Subcutaneous abdominal adipose tissue (tissue), 5 donors: ENCODE measurements at regions not wholly inside any gene's neighbourhood (a gene's known extent, or its start where the extent isn't known, plus 50 kb on each side); places are given as distances from the start of the nearest gene placed in this dataset.

Experiments used
- H3K27ac ChIP-seq: one replicate; pipeline ENCODE4 v1.7.0; 2013; ENCODE audit warnings: low read depth, mild to moderate bottlenecking, inconsistent platforms, low read length, moderate library complexity
- H3K27me3 ChIP-seq, 5 donors: one replicate each; pipeline ENCODE4 v1.7.0; 2013; ENCODE audit warnings: low read length in 5 of 5, inconsistent platforms in 1 of 5; ENCODE audit not compliant: control insufficient read depth in 5 of 5, insufficient read depth in 4 of 5
- H3K36me3 ChIP-seq, 5 donors: one replicate each; pipeline ENCODE4 v1.7.0; 2013; ENCODE audit warnings: low read length in 5 of 5; ENCODE audit not compliant: control insufficient read depth in 5 of 5, insufficient read depth in 5 of 5
- H3K4me1 ChIP-seq, 5 donors: one replicate each; pipeline ENCODE4 v1.7.0; 2013; ENCODE audit warnings: low read length in 5 of 5, mild to moderate bottlenecking in 3 of 5, moderate library complexity in 1 of 5; ENCODE audit not compliant: control insufficient read depth in 5 of 5, insufficient read depth in 5 of 5
- H3K4me3 ChIP-seq, 5 donors: one replicate each; pipeline ENCODE4 v1.7.0; 2013; ENCODE audit warnings: low read length in 5 of 5, low read depth in 1 of 5
- H3K9ac ChIP-seq, 5 donors: one replicate each; pipeline ENCODE4 v1.7.0; 2013; ENCODE audit warnings: low read length in 5 of 5, mild to moderate bottlenecking in 4 of 5, moderate library complexity in 3 of 5
- H3K9me3 ChIP-seq, 5 donors: one replicate each; pipeline ENCODE4 v1.7.0; 2013; ENCODE audit warnings: low read length in 5 of 5; ENCODE audit not compliant: control insufficient read depth in 5 of 5
- donor health status: healthy.
- donor health status: healthy.
- donor health status: healthy.
- donor health status: healthy.
- donor health status: healthy.

DNA sequence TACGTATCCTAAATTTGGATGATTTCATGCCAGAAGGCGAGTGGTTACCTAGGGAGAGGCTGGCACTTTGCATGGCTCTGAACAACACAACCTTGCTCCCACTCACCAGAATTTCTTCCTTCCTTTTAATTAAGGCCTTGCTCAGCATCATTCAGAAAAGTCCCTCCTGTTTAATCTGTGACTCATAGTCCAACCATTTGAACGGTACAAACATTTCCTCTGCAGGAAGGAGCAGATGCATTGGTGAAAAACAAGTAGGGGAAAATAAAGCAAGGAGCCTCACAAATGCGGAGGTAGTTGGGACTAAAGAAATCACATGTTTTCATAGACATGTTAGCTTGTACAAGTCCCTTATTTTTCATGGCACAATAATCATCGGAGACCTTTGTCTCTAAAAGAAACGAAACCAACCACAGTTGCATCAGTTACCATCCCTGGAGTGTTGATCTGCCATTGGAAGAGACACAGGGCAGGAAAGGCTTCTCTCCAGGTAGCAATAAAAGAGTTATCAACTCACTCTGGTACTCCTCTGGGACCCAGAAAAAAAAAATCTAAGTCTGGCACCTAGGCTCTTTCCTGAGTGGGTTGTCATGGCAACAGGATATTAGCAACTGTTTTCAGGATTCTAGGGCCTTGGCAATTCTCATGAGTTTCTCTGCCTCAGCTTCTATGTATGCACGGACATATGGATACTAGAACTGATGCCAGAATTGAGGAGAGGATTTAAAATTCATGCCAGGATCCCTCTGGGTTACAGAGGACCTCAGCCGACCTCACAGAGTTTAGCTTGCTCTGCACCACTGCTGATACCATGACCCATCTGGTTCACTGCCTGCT lies 255.4 kb upstream of the ARPP21 start:
- no peaks in the 10 kb centered on the region for H3K9me3 ChIP-seq

DNA sequence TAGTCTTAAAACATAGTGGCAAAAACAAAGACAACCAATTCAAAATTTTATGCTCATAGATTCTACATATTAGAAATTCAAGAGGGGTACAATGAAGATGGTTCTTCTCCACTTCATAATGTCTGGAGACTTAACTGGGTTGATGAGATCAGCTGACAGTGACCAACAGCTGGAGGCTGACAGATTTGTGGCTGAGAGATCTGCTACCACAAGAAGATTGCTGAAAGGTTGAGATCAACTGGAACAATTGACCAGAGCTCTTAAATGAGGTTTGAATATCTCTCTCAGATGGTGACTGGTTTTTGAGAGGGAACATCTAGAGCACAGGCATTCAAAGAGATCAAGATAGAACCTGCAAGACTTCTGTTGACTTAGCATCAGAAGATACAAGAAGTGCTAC lies 254.1 kb upstream of the ARPP21 start:
- Histone ChIP-seq H3K9me3 (no peaks in the 10 kb centered on the region), H3K9ac (no peak overlapping the region), H3K27me3 (no peaks in the 10 kb centered on the region), H3K27ac (no peak overlapping the region), H3K36me3 (no peaks in the 10 kb centered on the region), H3K4me3 (no peak overlapping the region), H3K4me1 (peaks cover 0 to 21% (median 11%) of the 10 kb centered on the region in 5 donors)

More for the DNA sequence above, 255.4 kb upstream of the ARPP21 start:
- Histone ChIP-seq H3K27me3 (no peaks in the 10 kb centered on the region), H3K36me3 (no peaks in the 10 kb centered on the region), H3K9ac (no peak overlapping the region), H3K4me3 (peak overlapping the region in 1 of 5 donors; percentile 28), H3K27ac (peak overlapping the region; percentile 47), H3K4me1 (peaks cover 0 to 21% (median 11%) of the 10 kb centered on the region in 5 donors)

DNA sequence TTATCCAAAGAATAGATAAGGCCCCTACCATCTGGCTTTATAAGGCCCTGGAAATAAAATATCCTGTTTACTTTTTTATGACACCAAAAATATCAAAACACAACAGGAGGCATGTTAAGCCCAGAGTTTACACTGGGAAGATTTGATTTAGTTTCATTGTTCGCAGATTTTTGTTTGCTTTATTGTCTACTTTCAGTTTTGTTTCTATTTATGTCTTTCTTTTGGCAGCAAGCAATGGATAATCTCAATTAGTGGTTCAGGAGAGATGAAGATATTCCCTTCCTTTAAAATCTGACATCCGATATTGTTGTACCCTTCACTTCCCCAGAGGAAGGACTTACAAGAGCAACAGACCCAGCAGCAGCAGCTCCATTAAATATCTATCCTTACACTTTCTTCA lies 249.4 kb upstream of the ARPP21 start:
- H3K36me3 ChIP-seq = no peaks in the 10 kb centered on the region
- peaks cover 0 to 14% (median 12%) of the 10 kb centered on the region in 5 donors for H3K9me3 ChIP-seq
- H3K4me3 ChIP-seq = no peak overlapping the region
- H3K9ac ChIP-seq = no peak overlapping the region
- no peak overlapping the region for H3K27ac ChIP-seq
- H3K4me1 ChIP-seq = peaks cover 0 to 8% (median 2%) of the 10 kb centered on the region in 5 donors
- no peaks in the 10 kb centered on the region for H3K27me3 ChIP-seq

DNA sequence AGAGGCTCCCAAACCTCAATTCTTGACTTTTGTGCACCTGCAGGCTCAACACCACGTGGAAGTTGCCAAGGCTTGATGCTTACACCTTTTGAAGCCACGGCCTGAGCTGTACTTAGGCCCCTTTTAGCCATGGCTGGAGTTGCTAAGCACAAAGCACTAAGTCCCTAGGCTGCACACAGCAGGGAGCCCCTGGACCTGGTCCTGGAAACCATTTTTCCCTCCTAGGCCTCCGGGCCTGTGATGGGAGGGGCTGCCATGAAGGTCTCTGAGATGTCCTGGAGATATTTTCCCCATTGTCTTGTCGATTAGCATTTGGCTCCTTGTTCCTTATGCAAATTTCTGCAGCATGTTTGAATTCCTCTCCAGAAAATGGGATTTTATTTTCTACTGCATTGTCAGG lies 247.1 kb upstream of the ARPP21 start:
- Histone ChIP-seq H3K27me3 (no peaks in the 10 kb centered on the region), H3K4me3 (no peak overlapping the region), H3K9ac (no peak overlapping the region), H3K27ac (no peak overlapping the region), H3K36me3 (no peaks in the 10 kb centered on the region), H3K9me3 (peaks cover 0 to 14% (median 12%) of the 10 kb centered on the region in 5 donors), H3K4me1 (peaks cover 0 to 8% (median 2%) of the 10 kb centered on the region in 5 donors)

DNA sequence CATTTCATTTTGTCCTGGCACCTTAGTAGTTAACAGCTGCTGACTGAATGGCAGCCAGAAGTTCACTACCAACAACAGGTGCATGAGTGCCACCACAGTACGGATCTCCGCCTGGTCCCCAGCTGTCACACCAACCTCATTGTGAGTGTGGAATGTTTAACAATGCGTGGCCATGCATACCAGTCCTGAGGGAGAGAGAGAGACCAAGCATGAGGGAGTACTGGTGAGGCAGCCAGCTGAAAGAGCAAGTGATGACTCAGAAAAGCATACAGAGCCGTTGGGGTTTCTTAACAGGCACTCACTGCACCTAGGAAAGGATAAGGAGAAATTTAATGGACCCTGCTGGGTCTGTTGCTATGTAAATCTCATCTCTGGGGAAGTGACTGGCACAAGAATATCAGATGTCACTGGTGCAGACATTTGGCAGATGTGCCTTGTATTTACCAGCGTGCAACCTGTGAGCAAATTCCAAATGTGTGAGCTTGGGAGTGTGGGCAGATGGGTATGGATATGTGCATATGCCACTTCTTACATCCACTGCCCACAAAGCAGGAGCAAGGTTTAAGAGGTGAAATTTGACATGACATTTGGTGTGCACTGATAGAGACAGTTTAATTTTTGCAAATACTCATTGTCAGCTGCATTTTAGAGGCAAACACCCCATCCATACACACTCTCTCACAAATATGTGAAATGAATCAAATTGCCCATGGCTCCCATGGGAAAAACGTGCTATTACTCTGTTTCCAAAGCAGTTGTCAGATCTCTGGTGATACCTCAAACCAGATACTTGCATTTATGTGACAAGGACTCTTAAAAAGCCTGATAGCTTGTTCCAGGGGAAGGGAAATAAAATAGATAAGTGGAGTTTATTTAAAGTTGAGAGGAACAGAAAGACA lies 245.2 kb upstream of the ARPP21 start:
- H3K9ac ChIP-seq = no peak overlapping the region

DNA sequence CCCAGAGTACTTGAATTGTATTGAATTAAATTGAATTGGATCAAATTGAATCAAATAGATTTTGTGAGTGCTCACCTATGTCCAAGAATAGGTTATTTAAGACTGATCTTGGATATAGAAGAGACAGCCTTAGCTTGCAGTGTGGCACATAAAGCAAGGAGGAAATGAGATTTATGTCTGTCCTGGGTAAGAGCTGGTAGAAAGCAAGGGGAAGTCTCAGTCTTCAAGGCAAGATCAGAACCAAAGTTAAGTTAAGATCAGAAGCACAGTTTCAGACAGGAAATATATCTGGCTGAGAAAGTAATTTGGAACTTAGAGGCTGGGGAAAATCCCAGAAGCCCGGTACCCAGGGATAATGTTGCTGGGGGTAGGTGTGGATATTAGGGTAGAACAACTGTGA lies 244.4 kb upstream of the ARPP21 start:
- peaks cover 0 to 14% (median 12%) of the 10 kb centered on the region in 5 donors for H3K9me3 ChIP-seq
- H3K9ac ChIP-seq = no peak overlapping the region
- no peaks in the 10 kb centered on the region for H3K36me3 ChIP-seq
- H3K27me3 ChIP-seq = no peaks in the 10 kb centered on the region
- H3K4me1 ChIP-seq = peaks cover 0 to 8% (median 2%) of the 10 kb centered on the region in 5 donors
- H3K27ac ChIP-seq = no peak overlapping the region
- H3K4me3 ChIP-seq = no peak overlapping the region

More for the DNA sequence above, 245.2 kb upstream of the ARPP21 start:
- H3K4me3 ChIP-seq = no peak overlapping the region
- peaks cover 0 to 14% (median 12%) of the 10 kb centered on the region in 5 donors for H3K9me3 ChIP-seq
- H3K4me1 ChIP-seq = peaks cover 0 to 8% (median 2%) of the 10 kb centered on the region in 5 donors
- no peak overlapping the region for H3K27ac ChIP-seq
- H3K27me3 ChIP-seq = no peaks in the 10 kb centered on the region
- no peaks in the 10 kb centered on the region for H3K36me3 ChIP-seq

DNA sequence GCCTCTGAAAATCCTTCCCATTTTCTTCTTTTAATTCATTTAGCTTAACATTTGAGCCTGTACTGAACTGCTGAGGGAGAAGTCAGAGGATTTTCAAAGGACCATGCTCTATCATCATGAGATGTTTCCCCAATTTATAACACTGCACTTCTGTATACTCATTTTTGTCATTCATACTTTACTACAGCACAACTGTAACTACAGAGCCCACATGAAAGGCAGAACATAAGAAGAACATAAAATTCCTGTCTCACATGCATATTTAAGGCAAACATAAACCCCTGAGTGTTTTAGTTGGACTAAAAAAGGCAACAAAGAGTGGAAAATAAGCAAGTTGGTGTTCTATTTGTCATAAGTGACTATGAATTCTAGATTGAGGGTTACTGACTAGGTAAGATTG lies 237.7 kb upstream of the ARPP21 start:
- no peaks in the 10 kb centered on the region for H3K9me3 ChIP-seq
- no peaks in the 10 kb centered on the region for H3K4me1 ChIP-seq
- H3K36me3 ChIP-seq = no peaks in the 10 kb centered on the region
- no peak overlapping the region for H3K4me3 ChIP-seq
- no peak overlapping the region for H3K27ac ChIP-seq
- no peaks in the 10 kb centered on the region for H3K27me3 ChIP-seq
- no peak overlapping the region for H3K9ac ChIP-seq

DNA sequence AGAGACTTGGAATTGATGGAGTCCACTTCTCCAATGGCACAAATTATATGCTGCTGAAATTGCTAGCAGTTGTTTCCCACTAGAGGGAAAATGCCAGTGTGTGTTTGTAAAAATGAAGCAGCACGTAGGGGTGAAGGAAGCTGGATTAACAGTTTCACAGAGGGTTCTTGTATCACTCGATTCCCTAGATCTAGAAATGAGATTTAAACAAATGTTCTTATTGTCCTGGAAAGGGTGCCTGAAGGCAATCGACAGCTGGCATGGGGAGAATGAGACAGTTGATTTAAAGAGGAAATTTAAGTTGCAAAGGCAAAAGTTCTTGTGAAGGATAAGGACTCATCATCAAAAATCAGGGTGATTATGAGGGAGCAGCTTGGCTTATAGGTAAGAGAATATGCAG lies 234.8 kb upstream of the ARPP21 start:
- H3K27ac ChIP-seq = no peak overlapping the region
- H3K9ac ChIP-seq = no peak overlapping the region
- no peaks in the 10 kb centered on the region for H3K27me3 ChIP-seq
- H3K9me3 ChIP-seq = no peaks in the 10 kb centered on the region
- H3K4me1 ChIP-seq = no peaks in the 10 kb centered on the region
- no peaks in the 10 kb centered on the region for H3K36me3 ChIP-seq
- no peak overlapping the region for H3K4me3 ChIP-seq

DNA sequence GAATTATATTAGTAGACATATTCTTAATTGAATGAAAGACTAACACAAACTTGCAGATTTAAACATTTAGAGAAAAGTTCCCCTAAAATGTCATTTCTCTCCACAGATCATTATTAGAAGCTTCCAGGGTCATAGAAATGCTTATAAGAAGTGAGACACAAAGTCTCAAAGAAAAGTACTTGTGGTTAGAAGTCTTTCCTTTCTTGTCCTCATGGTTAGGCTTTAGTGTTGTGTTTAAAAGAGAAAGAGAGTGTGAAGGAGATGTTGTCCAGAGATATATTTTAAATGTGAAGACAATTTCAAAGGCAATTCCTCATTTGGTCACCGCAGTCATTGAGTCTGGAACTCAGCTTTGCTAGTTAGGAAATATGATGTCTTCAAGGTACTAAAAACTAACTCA lies 230.4 kb upstream of the ARPP21 start:
- Histone ChIP-seq H3K27ac (no peak overlapping the region), H3K36me3 (no peaks in the 10 kb centered on the region), H3K27me3 (no peaks in the 10 kb centered on the region), H3K4me3 (no peak overlapping the region), H3K9ac (no peak overlapping the region), H3K9me3 (no peaks in the 10 kb centered on the region), H3K4me1 (no peaks in the 10 kb centered on the region)

DNA sequence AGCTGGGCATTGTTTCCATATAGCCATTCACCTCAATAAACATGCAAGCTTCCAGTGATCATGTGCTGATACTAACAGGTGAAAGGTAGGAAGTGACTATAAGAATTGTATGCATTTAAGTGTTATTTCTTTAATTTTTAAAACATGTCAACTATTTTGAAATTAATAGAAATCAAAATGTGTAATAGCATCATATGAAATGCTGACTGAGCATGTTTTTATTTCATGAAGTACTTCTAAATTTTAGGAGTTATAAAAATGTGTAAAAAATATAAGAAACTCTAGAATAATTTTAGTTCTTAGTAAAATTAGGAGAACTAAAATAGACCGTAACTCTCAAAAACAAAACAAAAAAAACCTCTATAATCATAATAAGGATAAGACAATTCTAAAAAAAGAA lies 229.3 kb upstream of the ARPP21 start:
- no peaks in the 10 kb centered on the region for H3K36me3 ChIP-seq
- no peak overlapping the region for H3K4me3 ChIP-seq
- H3K9me3 ChIP-seq = no peaks in the 10 kb centered on the region
- no peak overlapping the region for H3K9ac ChIP-seq
- no peak overlapping the region for H3K27ac ChIP-seq
- H3K4me1 ChIP-seq = peaks cover 0 to under 1% (median 0%) of the 10 kb centered on the region in 5 donors
- H3K27me3 ChIP-seq = no peaks in the 10 kb centered on the region
